GM19463 (cell line): ENCODE measurements at regions not wholly inside any gene's neighbourhood (a gene's known extent, or its start where the extent isn't known, plus 50 kb on each side); places are given as distances from the start of the nearest gene placed in this dataset.

Experiments used
- ATAC-seq: cut with Tn5 transposase; IDR thresholded peaks from one replicate; pipeline ENCODE4 v1.9.1; 2021; ENCODE audit warnings: mild to moderate bottlenecking, moderate library complexity; ENCODE audit not compliant: unreplicated experiment

- no peak for ATAC-seq
These were observed 171.0 kb downstream of the BTG1 start for GRCh38 chr12:91974541-91975085.

GRCh38 chr12:91973813-91974212 is 171.8 kb downstream of the BTG1 start:
- ATAC-seq: no peak

GRCh38 chr12:91972896-91973295 is 172.8 kb downstream of the BTG1 start:
- ATAC-seq: no peak

- no peak for ATAC-seq
These were observed 176.9 kb downstream of the BTG1 start for GRCh38 chr12:91968777-91969171.

- no peak for ATAC-seq
These were observed 177.4 kb downstream of the BTG1 start for GRCh38 chr12:91968076-91968776.

- ATAC-seq: no peak
These were observed 178.1 kb downstream of the BTG1 start for GRCh38 chr12:91967590-91967989.

GRCh38 chr12:91965781-91966180 is 179.9 kb downstream of the BTG1 start:
- no peak for ATAC-seq

- ATAC-seq: no peak
These were observed 181.1 kb downstream of the BTG1 start for GRCh38 chr12:91964501-91964900.

- no peak for ATAC-seq
These were observed 186.4 kb downstream of the BTG1 start for GRCh38 chr12:91959220-91959619.

GRCh38 chr12:91958816-91959215 is 186.8 kb downstream of the BTG1 start:
- no peak for ATAC-seq

GRCh38 chr12:91954747-91955146 is 190.9 kb downstream of the BTG1 start:
- ATAC-seq: no peak

GRCh38 chr12:91954326-91954725 is 191.3 kb downstream of the BTG1 start:
- ATAC-seq: no peak

GRCh38 chr12:91952916-91953315 is 192.7 kb downstream of the BTG1 start:
- ATAC-seq: no peak

- no peak for ATAC-seq
These were observed 194.1 kb downstream of the BTG1 start for GRCh38 chr12:91951571-91951970.

- ATAC-seq: no peak
These were observed 197.1 kb downstream of the BTG1 start for GRCh38 chr12:91948504-91948903.

GRCh38 chr12:91947459-91947858 is 198.2 kb downstream of the BTG1 start:
- no peak for ATAC-seq

- ATAC-seq: no peak
These were observed 201.0 kb downstream of the BTG1 start for GRCh38 chr12:91944637-91945036.

- no peak for ATAC-seq
These were observed 204.6 kb downstream of the BTG1 start for GRCh38 chr12:91940826-91941570.

- no peak for ATAC-seq
These were observed 205.3 kb downstream of the BTG1 start for GRCh38 chr12:91940322-91940721.

GRCh38 chr12:91937706-91938105 is 207.9 kb downstream of the BTG1 start:
- no peak for ATAC-seq

- no peak for ATAC-seq
These were observed 208.6 kb downstream of the BTG1 start for GRCh38 chr12:91937009-91937408.

GRCh38 chr12:91935296-91935695 is 210.3 kb downstream of the BTG1 start:
- ATAC-seq: no peak
